ENCODE measurements at regions not wholly inside any gene's neighbourhood (a gene's known extent, or its start where the extent isn't known, plus 50 kb on each side); places are given as distances from the start of the nearest gene placed in this dataset.

DNA sequence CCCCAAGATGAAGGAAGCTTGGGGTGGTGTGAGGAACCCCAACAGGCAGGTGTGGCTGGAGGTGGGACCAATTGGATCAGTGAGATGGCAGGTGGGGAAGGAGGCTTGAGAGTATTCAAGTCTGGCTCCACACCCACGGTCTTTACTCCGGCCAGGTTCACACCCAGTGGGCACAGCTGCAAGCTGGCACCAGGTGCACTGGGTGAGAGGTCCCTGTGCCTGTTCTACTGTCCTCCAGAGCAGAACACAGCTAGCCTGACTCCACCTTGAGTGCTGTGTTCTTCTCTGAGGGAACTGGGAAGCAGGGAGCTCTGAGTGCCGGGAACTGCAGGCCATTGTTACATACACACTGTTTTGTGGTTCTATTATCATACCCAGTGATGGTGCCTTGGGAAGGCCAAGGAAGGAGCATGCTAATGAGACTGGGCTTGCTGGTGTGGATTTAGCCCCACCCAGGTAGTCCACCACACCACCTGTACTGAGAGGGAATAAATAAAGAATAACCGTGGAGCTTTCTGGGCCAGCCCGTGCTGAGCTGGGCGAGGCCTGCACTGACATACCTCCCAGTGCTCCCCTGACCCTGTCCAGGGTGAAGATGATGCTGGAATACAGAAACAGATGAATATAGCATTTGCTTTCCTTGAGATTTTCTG lies 93.4 kb downstream of the ABHD5 start:
- TF ChIP-seq, protein P1, sequence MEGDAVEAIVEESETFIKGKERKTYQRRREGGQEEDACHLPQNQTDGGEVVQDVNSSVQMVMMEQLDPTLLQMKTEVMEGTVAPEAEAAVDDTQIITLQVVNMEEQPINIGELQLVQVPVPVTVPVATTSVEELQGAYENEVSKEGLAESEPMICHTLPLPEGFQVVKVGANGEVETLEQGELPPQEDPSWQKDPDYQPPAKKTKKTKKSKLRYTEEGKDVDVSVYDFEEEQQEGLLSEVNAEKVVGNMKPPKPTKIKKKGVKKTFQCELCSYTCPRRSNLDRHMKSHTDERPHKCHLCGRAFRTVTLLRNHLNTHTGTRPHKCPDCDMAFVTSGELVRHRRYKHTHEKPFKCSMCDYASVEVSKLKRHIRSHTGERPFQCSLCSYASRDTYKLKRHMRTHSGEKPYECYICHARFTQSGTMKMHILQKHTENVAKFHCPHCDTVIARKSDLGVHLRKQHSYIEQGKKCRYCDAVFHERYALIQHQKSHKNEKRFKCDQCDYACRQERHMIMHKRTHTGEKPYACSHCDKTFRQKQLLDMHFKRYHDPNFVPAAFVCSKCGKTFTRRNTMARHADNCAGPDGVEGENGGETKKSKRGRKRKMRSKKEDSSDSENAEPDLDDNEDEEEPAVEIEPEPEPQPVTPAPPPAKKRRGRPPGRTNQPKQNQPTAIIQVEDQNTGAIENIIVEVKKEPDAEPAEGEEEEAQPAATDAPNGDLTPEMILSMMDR (conservative IDR thresholded peaks at IDR 0.05; ENCODE audit: low read length) = no peak
- TF ChIP-seq EZH2phosphoT487 (IDR thresholded peaks at IDR 0.05; ENCODE audit: borderline replicate concordance) = no peak

All from Loucy (cell line).